Endothelial cell (in vitro differentiated cells): ENCODE measurements at regions not wholly inside any gene's neighbourhood (a gene's known extent, or its start where the extent isn't known, plus 50 kb on each side); places are given as distances from the start of the nearest gene placed in this dataset.

Experiments
- DNase-seq: peaks from one replicate; pipeline ENCODE4 v3.0.0; 2021; ENCODE audit warnings: low spot score
- H3K27ac Mint-ChIP-seq: one replicate; pipeline ENCODE4 v1.8.0; 2021; ENCODE audit warnings: mixed read lengths, inconsistent platforms; ENCODE audit not compliant: unreplicated experiment
- H3K27me3 Mint-ChIP-seq: one replicate; pipeline ENCODE4 v1.8.0; 2021; ENCODE audit warnings: mild to moderate bottlenecking, moderate library complexity, mixed read lengths, inconsistent platforms; ENCODE audit not compliant: unreplicated experiment
- H3K36me3 Mint-ChIP-seq: one replicate; pipeline ENCODE4 v1.8.0; 2021; ENCODE audit warnings: mild to moderate bottlenecking, low read depth, mixed read lengths, inconsistent platforms; ENCODE audit not compliant: unreplicated experiment
- H3K4me1 Mint-ChIP-seq: one replicate; pipeline ENCODE4 v1.8.0; 2021; ENCODE audit warnings: mild to moderate bottlenecking, mixed read lengths, inconsistent platforms; ENCODE audit not compliant: unreplicated experiment
- H3K4me3 Mint-ChIP-seq: one replicate; pipeline ENCODE4 v1.8.0; 2021; ENCODE audit warnings: mild to moderate bottlenecking, mixed read lengths, inconsistent platforms; ENCODE audit not compliant: unreplicated experiment
- H3K9me3 Mint-ChIP-seq: one replicate; pipeline ENCODE4 v1.8.0; 2021; ENCODE audit warnings: mixed read lengths, inconsistent platforms; ENCODE audit not compliant: unreplicated experiment
- CTCF ChIP-seq: fragments of 200-600 bp; sonication (generic); IDR thresholded peaks from one replicate; pipeline ENCODE4 v1.5.0; 2021; ENCODE audit warnings: antibody characterized with exemption; ENCODE audit not compliant: unreplicated experiment

GRCh38 chr1:218837051-218837450 is 336.6 kb upstream of the LYPLAL1 start:
- Mint-ChIP-seq H3K4me1 (no peaks in the 10 kb centered on the region), H3K4me3 (no peak overlapping the region), H3K9me3 (no peaks in the 10 kb centered on the region), H3K36me3 (no peaks in the 10 kb centered on the region), H3K27ac (no peak overlapping the region), H3K27me3 (no peaks in the 10 kb centered on the region)
- no peak for TF ChIP-seq CTCF
- DNase-seq: no peak

GRCh38 chr1:218845589-218845988 is 328.1 kb upstream of the LYPLAL1 start:
- Mint-ChIP-seq H3K4me3 (no peak overlapping the region), H3K4me1 (no peaks in the 10 kb centered on the region), H3K9me3 (no peaks in the 10 kb centered on the region), H3K27ac (no peak overlapping the region), H3K36me3 (no peaks in the 10 kb centered on the region), H3K27me3 (no peaks in the 10 kb centered on the region)
- no peak for DNase-seq
- no peak for TF ChIP-seq CTCF

- Mint-ChIP-seq H3K4me3 (no peak overlapping the region), H3K27ac (no peak overlapping the region), H3K36me3 (no peaks in the 10 kb centered on the region), H3K9me3 (no peaks in the 10 kb centered on the region), H3K27me3 (no peaks in the 10 kb centered on the region), H3K4me1 (no peaks in the 10 kb centered on the region)
- DNase-seq: no peak
- no peak for TF ChIP-seq CTCF
These were observed 327.5 kb upstream of the LYPLAL1 start for GRCh38 chr1:218846181-218846580.

- no peak for DNase-seq
- H3K27ac Mint-ChIP-seq: no peak overlapping the region
- H3K27me3 Mint-ChIP-seq: no peaks in the 10 kb centered on the region
- H3K4me1 Mint-ChIP-seq: no peaks in the 10 kb centered on the region
- H3K36me3 Mint-ChIP-seq: no peaks in the 10 kb centered on the region
- no peak for TF ChIP-seq CTCF
- no peaks in the 10 kb centered on the region for H3K9me3 Mint-ChIP-seq
- H3K4me3 Mint-ChIP-seq: no peak overlapping the region
These were observed 326.4 kb upstream of the LYPLAL1 start for GRCh38 chr1:218847089-218847768.

GRCh38 chr1:218848009-218848408 is 325.7 kb upstream of the LYPLAL1 start:
- TF ChIP-seq CTCF: no peak
- no peaks in the 10 kb centered on the region for H3K4me1 Mint-ChIP-seq
- no peak overlapping the region for H3K4me3 Mint-ChIP-seq
- DNase-seq: no peak
- no peak overlapping the region for H3K27ac Mint-ChIP-seq
- no peaks in the 10 kb centered on the region for H3K9me3 Mint-ChIP-seq
- no peaks in the 10 kb centered on the region for H3K36me3 Mint-ChIP-seq
- H3K27me3 Mint-ChIP-seq: no peaks in the 10 kb centered on the region
